G401.6 (cell line): ENCODE measurements at regions not wholly inside any gene's neighbourhood (a gene's known extent, or its start where the extent isn't known, plus 50 kb on each side); places are given as distances from the start of the nearest gene placed in this dataset.
"Not testable (repeated sequence)": the region's sequence is repeated elsewhere in the genome, so short reads cannot be mapped to it uniquely, and the experiment has no call there.

Source experiments
- FAIRE-seq: peaks from 2 replicates; lab custom pipeline; 2012; peaks lifted over from hg19 to GRCh38; lab: Jason Lieb, UNC

DNA sequence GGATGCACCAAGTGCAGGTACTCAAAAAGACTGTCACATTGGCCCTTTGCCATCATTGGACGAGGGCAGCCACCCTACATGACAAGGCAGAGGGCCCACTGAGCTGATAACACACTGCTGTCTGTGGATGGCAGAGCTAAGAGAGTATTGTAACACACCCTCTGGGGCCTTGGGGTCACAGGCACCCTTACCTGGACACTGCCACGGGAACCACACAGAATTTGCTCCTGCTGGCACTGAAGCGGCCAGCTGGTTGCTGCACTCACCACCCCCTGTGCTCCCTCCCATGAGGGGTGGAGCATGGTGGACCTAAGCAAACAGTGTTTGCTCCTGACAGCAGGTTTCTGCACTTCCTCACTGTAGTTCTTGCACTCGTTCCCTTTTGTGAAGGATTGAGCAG lies 208.2 kb upstream of the SGO1 start:
- no peak for FAIRE-seq

DNA sequence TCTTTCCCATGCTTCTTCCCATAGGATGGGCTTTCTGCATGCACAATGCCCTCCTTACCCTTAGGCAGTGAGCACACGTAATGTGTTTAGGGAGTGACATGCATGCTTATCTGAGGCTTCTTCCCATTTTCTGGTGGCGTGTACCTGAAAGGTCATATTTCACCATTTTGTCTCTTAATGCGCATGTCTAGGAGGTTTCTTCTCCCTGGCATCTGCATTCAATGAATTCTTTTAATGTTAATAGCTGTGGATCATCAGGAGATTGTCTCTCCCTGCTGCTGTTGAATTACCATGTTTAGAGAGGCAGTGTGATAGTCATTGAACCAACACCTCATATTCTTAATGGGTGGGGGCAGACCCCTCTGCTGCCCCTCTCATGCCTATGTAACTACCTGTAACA lies 205.6 kb upstream of the SGO1 start:
- FAIRE-seq, result no peak

DNA sequence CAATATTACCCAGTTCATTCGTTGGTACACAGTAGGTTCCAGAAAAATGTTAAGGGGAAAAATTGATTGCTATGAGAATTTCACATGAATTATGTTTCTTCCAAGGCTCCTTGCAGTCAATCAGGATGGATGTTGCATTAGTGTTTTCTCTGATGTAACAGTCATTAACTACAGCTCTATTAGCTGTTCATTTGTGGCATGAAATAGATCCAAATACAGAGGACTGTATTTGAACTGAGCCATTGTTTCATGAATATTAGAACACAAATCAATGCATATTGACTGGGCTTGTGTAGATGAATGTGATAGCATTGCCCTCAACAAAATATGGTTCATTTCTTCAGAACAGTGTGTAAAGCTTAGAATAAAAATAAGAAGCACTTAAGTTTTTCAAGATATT lies 203.0 kb upstream of the SGO1 start:
- FAIRE-seq, result no peak

DNA sequence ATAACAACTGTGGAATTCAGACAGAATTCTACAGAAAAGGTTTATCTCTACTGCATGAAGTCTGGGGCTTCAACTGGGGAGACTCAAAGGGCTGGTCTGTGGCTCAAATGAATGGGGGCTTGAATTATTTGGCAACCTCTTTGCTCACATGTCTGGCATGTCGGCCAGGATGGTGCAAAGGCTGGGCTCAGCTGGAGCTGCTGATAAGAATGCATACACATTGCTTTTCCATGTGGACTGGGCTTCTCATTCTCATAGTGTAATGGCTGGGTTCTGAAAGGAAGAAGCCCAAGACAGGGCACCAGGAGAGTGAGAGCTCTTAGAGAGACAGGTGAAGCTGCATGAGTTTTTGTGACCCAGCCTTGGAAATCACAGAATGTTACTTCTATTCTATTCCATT lies 194.3 kb upstream of the SGO1 start:
- no peak for FAIRE-seq

DNA sequence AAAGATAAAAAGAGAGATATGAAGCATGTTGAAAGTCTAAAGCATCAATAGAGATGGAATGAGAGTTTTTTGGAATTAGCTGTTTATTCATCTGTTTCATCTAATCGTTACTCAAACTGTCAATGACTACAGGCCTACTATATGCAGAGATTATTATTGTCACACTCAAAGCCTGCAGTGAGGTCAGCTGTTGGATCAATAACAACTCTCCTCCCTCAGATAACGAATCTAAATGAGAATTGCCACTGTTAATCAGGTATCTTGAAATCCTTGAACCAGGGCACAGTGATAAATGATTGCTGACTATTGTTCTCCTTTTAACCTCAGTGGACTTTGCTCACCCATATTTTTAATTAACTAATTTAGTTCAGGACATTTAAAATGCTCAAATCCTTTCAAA lies 192.3 kb upstream of the SGO1 start:
- no peak for FAIRE-seq

DNA sequence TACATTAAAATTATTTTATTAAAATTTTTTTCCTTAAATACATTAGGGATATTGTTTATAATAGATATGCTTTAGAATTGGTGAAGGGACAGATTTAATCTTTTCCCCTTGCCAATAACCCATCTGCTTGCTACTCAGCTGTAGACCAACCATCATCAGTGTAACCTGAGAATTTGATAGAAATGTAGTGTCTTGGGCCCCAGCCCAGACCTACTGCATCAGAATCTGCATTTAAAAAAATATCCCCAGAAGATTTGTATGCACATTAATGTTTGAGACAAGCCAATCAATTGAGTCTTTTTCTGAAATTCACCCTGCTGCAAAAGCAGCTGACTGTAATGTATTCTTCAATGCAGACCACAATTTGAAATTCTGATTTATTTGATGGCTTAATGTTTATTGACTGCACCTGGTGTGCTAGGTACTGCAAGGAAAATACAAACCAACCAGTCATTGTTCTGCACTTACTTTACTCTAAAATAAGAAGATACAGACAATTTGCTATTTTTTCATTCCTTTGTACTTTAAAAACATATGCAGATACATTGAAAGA lies 190.7 kb upstream of the SGO1 start:
- no peak for FAIRE-seq

DNA sequence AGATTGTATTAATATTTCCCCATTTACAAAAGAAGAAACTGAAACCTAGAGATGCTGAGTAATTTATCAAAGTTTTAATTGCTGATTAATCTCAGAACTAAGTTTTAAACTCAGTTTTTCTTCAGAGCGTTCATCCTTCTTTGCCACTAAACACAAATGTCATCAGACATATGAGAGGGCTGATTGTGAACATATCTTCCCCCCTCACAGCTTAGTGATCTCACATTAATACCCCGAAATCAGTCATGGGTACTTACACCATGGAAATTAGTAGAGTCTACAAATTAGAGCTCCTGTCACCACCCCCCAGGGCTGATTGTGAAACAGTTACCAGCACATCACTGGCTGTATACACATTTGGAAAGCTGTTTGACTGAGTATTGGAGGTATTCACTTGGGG lies 189.3 kb upstream of the SGO1 start:
- no peak for FAIRE-seq

DNA sequence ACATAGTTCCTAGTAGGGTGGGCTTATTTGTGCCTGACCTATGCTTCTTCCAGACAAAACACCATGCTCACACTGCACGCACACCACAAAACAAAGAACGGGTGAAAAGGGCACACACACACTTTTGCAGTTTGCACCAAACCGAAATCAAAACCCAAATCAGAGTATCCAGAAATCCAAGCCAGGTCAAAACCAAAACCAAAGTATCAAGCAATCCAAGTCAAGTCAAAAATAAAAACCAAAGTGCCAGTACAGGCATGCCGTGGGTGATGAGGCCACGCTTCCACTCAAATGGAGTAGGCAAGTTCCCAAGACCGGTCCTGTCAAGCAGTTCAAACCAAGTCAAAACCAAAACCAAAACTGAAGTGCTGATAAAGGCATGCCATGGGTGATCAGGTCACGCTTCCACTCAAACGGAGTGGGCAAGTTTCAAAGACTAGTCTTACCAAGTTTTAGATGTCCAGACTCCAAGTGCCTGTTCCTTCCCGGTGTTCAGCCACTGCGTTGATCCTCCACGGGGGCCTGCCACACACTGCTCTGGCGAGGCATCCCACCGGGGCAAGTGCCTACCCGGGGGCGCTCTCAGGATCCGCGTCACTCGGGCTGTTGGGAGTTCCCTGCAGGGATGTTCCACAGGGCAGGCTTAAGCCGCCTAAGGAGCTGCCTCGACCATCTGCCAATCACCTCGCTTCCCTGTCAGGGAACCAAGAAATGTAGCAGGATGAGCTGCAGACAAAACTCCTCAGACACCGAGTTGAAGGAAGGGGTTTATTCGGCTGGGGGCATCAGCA lies 184.5 kb upstream of the SGO1 start:
- FAIRE-seq, result not testable (repeated sequence)

DNA sequence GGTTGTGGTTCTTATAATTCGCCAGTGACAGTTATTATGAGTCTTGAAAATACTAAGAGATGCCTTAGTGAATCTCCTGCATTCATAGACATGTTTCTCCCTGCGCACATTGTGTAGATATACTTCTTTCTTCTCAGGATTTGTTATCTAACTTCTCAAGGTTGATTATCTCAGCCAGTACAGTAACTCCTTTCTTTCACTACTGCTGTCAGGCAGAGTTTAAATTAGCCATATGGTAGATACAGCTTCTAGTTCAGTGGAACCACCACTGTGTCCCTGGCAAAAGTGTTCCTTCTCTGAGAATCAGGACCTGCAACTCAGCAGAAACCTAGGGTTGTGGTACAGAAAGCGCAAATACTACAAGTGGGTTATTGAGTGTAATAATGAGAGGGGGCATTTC lies 175.0 kb upstream of the SGO1 start:
- FAIRE-seq, result no peak

DNA sequence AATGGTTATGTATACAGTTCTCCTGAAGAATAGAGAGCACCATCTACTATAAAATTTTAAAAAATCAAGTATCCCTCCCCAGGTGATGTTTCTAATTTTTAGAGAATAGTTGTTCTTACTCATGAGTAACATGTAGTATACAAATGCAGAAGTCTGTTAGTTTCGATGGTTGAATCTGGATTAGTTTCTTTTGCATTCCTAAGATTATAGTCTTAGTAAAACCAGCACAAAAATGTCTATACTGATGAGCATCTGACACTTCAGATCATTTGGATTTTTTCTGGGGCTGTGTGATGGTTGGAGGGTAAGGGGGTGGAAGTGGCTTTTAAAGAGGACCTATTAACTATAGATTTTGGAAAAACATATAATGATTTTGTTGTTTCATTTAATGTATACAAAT lies 167.3 kb upstream of the SGO1 start:
- FAIRE-seq, result no peak

DNA sequence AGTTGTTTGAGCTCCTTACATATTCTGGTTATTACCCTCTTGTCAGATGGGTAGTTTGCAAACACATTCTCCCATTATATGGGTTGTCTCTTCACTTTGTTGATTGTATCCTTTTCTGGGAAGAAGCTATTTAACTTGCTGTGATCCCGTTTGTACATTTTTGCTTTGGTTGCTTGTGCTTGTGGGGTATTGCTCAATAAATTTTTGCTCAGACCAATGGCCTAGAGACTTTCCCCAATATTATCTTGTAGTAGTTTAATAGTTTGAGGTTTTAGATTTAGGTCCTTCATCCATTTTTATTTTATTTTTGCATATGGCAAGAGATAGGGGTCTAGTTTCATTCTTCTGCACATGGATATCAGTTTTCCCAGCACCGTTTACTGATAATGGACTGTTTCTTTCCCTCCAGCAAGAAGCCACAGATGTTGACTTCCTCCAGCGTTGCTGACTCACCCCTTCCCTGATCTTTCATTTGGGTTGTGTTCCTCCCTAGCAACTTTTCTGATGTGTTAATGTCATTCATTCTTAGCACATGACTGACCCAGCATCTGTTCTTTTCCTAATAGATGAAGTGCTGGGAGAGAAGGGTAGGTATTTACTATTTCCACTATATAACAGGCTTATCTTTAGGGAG lies 166.7 kb upstream of the SGO1 start:
- FAIRE-seq, result no peak

DNA sequence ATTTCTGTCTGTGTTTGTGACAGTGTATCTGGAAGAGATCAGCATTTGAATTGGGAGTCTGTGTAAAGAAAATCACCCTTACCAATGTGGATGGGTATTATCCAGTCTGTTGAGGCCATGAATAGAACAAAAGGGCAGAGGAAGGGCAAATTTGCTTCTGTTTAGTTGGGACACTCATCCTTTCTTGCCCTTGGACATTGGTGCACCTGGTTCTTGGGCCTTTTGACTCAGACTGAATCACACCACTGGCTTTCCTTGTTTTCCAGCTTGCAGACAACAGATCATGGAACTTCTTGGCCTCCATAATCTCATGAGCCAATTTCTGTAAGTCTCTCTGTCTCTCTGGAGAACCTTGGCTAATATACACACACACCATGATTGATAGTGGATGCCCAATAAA lies 164.4 kb upstream of the SGO1 start:
- FAIRE-seq, result no peak

DNA sequence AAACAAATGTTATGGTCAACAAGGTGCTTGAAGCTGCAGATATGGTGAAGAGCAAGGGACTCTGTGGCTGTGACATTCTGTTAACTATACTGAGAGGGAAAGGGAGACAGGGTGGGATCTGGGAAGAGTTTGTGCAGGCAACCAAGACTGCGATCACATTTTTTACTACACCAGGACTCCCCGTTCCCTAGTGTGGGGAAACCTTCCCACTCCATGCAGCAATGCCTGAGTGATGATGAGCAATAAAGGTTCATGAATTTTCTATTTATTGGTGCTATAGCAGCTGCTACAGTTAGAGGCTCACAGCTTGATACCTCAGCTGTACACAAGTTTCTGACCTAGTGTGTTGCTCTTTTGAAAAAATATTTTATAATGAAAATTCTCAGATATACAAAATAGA lies 160.9 kb upstream of the SGO1 start:
- FAIRE-seq, result no peak

DNA sequence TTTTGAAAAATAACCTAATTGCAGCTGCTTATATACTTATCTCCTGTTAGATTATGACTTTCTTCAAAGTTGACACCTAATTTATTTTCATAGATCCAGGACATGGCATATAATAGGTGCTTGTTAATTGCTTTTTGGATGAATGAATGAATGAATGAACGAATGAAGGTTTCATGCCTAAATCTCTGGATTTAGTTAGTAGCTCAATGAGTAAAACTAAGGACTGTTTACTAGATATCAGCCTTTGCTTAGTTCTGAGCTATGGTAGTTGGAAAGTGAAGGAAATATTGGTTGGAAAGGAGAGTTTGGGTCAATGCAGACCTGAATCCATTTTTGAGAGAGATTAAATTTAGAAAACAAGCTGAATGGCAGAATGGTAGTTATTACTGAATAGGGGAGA lies 160.4 kb upstream of the SGO1 start:
- FAIRE-seq, result no peak

DNA sequence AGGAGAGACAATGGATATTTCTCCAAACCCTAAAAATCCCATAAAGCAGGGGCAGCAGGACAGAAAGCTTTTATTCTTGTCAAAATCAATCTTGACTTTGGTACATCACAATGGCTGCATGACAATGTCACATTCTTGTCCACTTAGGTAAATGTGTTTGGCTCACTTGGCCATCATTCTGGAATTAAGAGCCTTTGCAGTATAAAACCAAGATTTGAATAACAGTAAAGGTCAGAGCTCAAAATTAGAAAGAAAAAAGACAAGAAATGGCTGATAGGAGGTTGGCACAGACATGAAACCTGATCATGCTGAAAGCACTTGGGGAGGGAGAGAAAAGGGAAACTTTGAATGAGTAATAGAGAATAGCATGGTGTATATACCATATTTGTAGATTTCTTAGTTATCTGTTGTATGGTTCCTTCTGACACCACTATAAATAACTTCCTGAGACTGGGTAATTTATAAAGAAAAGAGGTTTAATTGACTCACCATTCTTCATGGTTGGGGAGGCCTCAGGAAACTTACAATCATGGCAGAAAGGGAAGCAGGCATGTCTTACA lies 158.5 kb upstream of the SGO1 start:
- FAIRE-seq, result no peak

DNA sequence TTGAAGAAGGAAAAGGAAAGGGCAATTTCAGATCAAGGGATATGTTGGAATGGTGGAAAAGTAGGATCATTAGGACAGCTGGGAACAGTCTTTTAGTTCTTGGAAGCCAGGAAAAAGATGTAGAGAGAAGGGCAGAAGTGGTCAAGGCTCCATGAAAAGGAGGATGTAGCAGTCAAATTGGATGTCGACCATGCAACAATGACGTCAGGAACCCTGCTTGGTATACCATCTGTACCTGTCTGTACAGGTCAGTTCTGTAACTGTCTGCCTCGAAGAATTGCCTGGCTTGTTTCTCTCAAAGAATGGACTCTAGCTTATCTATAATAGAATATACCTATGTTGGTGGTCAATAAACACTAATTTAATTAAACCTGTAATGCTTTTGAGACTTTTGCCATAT lies 157.8 kb upstream of the SGO1 start:
- FAIRE-seq, result no peak

DNA sequence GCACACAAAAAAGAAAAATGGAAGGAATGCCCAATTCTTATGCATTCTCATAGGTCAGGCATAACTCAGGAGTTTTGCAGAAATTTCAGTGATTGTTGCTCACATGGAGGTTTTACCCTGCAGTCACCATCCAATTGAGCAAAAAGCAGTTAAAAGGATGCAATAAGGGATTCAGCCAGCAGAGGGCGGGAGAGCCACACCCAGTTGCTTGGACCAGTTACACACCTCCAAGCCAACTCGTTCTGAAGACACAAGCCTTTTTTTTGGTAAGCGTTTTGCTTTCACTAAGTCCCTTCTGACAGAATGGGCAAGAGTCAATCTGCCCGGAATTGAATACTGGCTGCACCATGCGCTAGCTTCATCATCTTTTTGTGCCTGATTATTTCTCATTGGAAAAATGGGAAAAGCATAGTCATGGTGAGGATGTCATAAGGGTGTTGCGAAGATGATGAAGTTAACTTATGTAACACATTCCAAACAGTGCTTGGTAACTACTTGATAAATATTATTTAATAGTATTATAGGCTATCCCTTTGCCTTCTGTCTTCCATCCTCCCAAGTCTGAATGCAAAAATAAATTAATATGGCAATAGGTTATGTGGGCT lies 154.4 kb upstream of the SGO1 start:
- FAIRE-seq, result no peak

DNA sequence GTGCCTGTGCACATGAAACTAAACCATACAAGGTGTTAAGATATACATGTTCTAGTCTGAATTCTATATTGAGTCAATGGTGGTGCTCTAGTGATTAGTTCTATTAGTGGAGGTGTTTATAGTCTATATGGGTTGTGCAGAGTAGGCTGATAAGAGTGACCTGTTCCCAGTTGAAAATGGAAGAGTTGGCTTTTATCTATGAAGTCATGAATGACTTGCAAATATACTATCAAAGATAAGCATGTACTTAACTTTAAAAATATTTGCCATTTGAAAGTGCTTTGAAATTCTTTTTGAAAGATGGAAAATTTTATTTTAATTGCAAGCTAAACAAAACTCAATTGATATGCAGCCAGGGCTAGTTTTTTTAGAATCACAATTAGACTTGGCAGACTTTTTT lies 150.6 kb upstream of the SGO1 start:
- FAIRE-seq, result no peak

DNA sequence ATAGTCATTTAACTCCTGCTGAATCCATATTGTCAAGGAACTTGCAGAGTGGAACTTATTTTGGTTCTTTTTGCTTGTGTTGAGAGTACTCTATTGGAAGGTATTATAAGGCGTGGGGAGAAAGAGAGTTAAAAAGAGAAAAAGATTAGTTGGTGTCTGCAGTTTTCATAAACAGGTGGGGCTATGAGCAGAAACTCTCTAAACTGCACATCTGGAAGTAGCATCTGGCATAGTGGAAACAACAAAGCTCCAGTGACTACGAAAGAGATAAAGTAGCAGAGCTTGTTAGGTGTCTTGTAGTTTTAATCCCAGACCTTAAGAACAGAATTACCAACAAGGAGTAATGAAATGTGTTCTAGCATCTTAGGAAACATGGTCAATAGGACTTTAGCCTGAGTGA lies 148.8 kb upstream of the SGO1 start:
- FAIRE-seq, result no peak

DNA sequence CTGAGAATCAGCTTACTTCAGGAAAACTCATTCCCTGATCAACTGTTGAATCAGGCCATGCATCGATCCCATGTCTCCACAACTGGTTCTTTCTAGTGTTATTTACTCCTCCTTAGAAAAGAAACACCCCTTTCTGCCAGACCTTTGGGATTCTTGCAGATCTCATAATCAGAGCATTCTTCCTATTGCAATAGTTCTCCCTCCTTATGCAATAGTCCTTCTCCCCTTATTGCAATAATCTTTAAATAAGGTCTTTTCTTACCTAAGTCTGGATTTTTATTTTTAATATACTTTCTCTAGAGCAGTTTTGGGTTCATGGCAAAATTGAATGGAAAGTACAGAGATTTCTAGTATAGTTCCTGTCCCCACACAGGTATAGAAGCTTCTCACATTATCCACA lies 141.9 kb upstream of the SGO1 start:
- FAIRE-seq, result no peak

DNA sequence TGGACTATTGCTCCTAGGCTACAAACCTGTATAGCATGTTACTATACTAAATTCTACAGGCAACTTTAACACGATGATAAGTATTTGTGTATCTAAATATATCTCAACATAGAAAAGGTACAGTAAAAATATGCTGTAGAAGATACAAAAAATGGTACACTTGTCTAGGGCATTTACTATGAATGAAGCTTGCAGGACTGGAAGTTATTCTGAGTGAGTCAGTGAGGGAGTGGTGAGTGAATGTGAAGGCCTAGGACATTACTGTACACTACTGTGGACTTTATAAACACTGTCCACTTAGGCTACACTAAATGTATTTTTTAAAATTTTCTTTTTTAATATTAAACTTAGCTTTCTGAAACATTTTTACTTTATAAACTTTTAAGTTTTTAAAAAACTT lies 140.5 kb upstream of the SGO1 start:
- FAIRE-seq, result no peak

DNA sequence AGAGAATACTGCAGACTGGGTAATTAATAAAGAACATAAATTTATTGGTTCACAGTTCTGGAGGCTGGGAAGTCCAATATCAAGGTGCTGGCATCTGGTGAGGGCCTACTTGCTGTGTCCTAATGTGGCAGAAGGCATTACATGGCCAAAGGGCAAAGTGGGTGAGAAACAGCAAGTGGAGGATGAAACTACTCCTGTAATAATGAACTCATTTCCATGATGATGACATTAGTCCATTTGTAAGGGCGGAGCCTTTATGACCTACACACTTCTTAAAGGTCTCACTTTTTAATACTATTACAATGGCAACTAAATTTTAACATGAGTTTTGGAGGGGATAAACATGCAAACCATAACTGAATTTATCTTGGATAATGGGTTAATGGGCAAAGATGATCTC lies 139.6 kb upstream of the SGO1 start:
- no peak for FAIRE-seq
